ENCODE measurements at regions not wholly inside any gene's neighbourhood (a gene's known extent, or its start where the extent isn't known, plus 50 kb on each side); places are given as distances from the start of the nearest gene placed in this dataset.
A peak's percentile ranks its signal among the peaks of the same experiment; 100 is the strongest.
"Not testable (repeated sequence)": the region's sequence is repeated elsewhere in the genome, so short reads cannot be mapped to it uniquely, and the experiment has no call there.

GRCh38 chr20:55515832-55516231 lies 489.5 kb downstream of the CBLN4 start:
- no peak for DNase-seq

- no peak for DNase-seq
Observed at GRCh38 chr20:55514531-55514930, 490.8 kb downstream of the CBLN4 start.

GRCh38 chr20:55513954-55514353 lies 491.4 kb downstream of the CBLN4 start:
- DNase-seq, result no peak

GRCh38 chr20:55500130-55500529 lies 505.2 kb downstream of the CBLN4 start:
- DNase-seq, result no peak

GRCh38 chr20:55488593-55488992 lies 516.7 kb downstream of the CBLN4 start:
- DNase-seq, result no peak

GRCh38 chr20:55478724-55479450 lies 526.4 kb downstream of the CBLN4 start:
- no peak for DNase-seq

GRCh38 chr20:55472704-55473103 lies 532.6 kb downstream of the CBLN4 start:
- DNase-seq, result no peak

- DNase-seq, result no peak
Observed at GRCh38 chr20:55471052-55472006, 534.0 kb downstream of the CBLN4 start.

GRCh38 chr20:55469074-55469473 lies 536.2 kb downstream of the CBLN4 start:
- DNase-seq, result no peak

- DNase-seq, result no peak
Observed at GRCh38 chr20:55461519-55461918, 543.8 kb downstream of the CBLN4 start.

- DNase-seq, result no peak
Observed at GRCh38 chr20:55456316-55456940, 548.9 kb downstream of the CBLN4 start.

- no peak for DNase-seq
Observed at GRCh38 chr20:55449091-55449490, 556.2 kb downstream of the CBLN4 start.

GRCh38 chr20:55446301-55446700 lies 559.0 kb downstream of the CBLN4 start:
- no peak for DNase-seq

- no peak for DNase-seq
Observed at GRCh38 chr20:55439070-55439469, 566.2 kb downstream of the CBLN4 start.

GRCh38 chr20:55437798-55438415 lies 567.4 kb downstream of the CBLN4 start:
- DNase-seq, result no peak

GRCh38 chr20:55424968-55425367 lies 580.4 kb downstream of the CBLN4 start:
- DNase-seq, result no peak

GRCh38 chr20:55424476-55424875 lies 580.8 kb downstream of the CBLN4 start:
- no peak for DNase-seq

GRCh38 chr20:55417836-55418235 lies 587.5 kb downstream of the CBLN4 start:
- DNase-seq, result no peak

GRCh38 chr20:55415567-55416142 lies 589.7 kb downstream of the CBLN4 start:
- DNase-seq, result peak; percentile 6

- DNase-seq, result not testable (repeated sequence)
Observed at GRCh38 chr20:55412508-55412907, 592.8 kb downstream of the CBLN4 start.

- no peak for DNase-seq
Observed at GRCh38 chr20:55406891-55407290, 598.4 kb downstream of the CBLN4 start.

GRCh38 chr20:55394592-55394991 lies 610.7 kb downstream of the CBLN4 start:
- DNase-seq, result no peak

GRCh38 chr20:55390791-55391190 lies 614.5 kb downstream of the CBLN4 start:
- no peak for DNase-seq

All from NCI-H446 treated with DMSO at 0.1 percent for 48 hours (cell line).